ENCODE measurements at regions not wholly inside any gene's neighbourhood (a gene's known extent, or its start where the extent isn't known, plus 50 kb on each side); places are given as distances from the start of the nearest gene placed in this dataset.

DNA sequence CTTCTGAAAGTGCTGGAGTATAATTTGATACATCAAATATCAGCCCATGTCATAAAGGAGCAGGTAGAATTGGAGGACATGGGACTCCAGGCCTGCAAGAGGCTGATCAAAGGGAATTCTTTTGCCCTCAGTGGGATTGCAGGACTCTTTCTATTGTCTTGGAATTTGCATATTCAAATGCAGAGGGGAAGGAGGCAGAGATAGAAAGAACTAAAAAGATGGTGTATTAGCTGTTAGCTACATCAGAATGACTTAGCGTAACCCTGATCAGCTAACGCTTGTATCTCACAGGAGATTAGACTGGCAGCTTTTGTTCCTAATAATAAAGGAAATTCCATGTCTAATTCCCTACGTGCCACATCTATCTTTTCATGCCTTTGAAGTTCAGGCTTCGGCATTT is 1014.7 kb upstream of the RBFOX1 start:
- Histone ChIP-seq H3K27ac (no peak overlapping the region), H3K4me3 (no peak overlapping the region), H3K27me3 (no peaks in the 10 kb centered on the region), H3K9me3 (no peaks in the 10 kb centered on the region), H3K36me3 (replicated peaks in 1 of 2; ENCODE audit: insufficient read depth in 1 of 2, low read depth in 2 of 2) (no peaks in the 10 kb centered on the region), H3K4me1 (no peaks in the 10 kb centered on the region)
- intact Hi-C loops (cut with DNase I) = no loop called here
- DNase-seq (no peak), ATAC-seq (no peak)
- TF ChIP-seq POLR2A (IDR thresholded peaks at IDR 0.05) = no peak
- TF ChIP-seq CTCF (IDR thresholded peaks at IDR 0.05) = no peak
- 57 to 64% methylated on average over 4 of the region's 4 CpGs for WGBS, 2 donors

GRCh38 chr16:6309271-6309670 is 1023.4 kb upstream of the RBFOX1 start:
- no peaks in the 10 kb centered on the region for H3K4me1 ChIP-seq
- H3K27ac ChIP-seq = no peak overlapping the region
- H3K9me3 ChIP-seq = no peaks in the 10 kb centered on the region
- no peak overlapping the region for H3K4me3 ChIP-seq
- DNase-seq = no peak
- WGBS, 2 donors = 66 to 79% methylated on average over 8 of the region's 8 CpGs
- H3K36me3 ChIP-seq (replicated peaks in 1 of 2; ENCODE audit: insufficient read depth in 1 of 2, low read depth in 2 of 2) = no peaks in the 10 kb centered on the region
- H3K27me3 ChIP-seq = no peaks in the 10 kb centered on the region
- ATAC-seq = no peak
- TF ChIP-seq POLR2A (IDR thresholded peaks at IDR 0.05) = no peak
- TF ChIP-seq CTCF (IDR thresholded peaks at IDR 0.05) = no peak
- intact Hi-C loops (cut with DNase I) = no loop called here

- Histone ChIP-seq H3K9me3 (no peaks in the 10 kb centered on the region), H3K4me3 (no peak overlapping the region), H3K4me1 (no peaks in the 10 kb centered on the region), H3K36me3 (replicated peaks in 1 of 2; ENCODE audit: insufficient read depth in 1 of 2, low read depth in 2 of 2) (no peaks in the 10 kb centered on the region), H3K27me3 (no peaks in the 10 kb centered on the region), H3K27ac (no peak overlapping the region)
- TF ChIP-seq POLR2A (IDR thresholded peaks at IDR 0.05) (no peak), CTCF (IDR thresholded peaks at IDR 0.05) (no peak)
- intact Hi-C loops (cut with DNase I) = no loop called here
- 52 to 55% methylated on average over 2 of the region's 2 CpGs for WGBS, 2 donors
- DNase-seq (no peak), ATAC-seq (no peak)
These were observed 1024.5 kb upstream of the RBFOX1 start for GRCh38 chr16:6308176-6308575.

DNA sequence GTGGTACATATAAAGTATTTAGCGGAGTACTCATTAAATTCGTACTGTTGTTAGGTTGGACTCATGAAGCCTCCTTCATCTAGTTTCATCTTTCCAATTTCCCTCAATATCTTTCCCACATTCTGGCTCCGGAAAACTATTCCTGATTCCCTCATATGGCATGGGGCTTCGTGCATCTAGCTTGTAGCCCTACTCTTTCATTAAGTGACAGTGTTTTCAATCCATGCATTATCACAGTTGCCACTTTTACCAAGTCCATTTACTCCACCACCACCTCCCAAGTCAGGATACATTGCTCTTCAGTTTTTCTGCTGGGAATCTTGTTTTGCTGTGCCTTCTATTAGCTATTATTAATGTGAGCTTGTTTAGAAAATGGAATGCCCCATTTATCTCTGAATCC is 1032.1 kb upstream of the RBFOX1 start:
- Histone ChIP-seq H3K36me3 (replicated peaks in 1 of 2; ENCODE audit: insufficient read depth in 1 of 2, low read depth in 2 of 2) (no peaks in the 10 kb centered on the region), H3K27me3 (no peaks in the 10 kb centered on the region), H3K4me3 (no peak overlapping the region), H3K9me3 (peaks cover 0 to 4% (median 0%) of the 10 kb centered on the region in 3 donors), H3K4me1 (no peaks in the 10 kb centered on the region), H3K27ac (no peak overlapping the region)
- ATAC-seq (no peak), DNase-seq (no peak)
- TF ChIP-seq POLR2A (IDR thresholded peaks at IDR 0.05) (no peak), CTCF (IDR thresholded peaks at IDR 0.05) (no peak)
- intact Hi-C loops (cut with DNase I) = no loop called here
- 70 to 72% methylated on average over 4 of the region's 4 CpGs for WGBS, 2 donors

DNA sequence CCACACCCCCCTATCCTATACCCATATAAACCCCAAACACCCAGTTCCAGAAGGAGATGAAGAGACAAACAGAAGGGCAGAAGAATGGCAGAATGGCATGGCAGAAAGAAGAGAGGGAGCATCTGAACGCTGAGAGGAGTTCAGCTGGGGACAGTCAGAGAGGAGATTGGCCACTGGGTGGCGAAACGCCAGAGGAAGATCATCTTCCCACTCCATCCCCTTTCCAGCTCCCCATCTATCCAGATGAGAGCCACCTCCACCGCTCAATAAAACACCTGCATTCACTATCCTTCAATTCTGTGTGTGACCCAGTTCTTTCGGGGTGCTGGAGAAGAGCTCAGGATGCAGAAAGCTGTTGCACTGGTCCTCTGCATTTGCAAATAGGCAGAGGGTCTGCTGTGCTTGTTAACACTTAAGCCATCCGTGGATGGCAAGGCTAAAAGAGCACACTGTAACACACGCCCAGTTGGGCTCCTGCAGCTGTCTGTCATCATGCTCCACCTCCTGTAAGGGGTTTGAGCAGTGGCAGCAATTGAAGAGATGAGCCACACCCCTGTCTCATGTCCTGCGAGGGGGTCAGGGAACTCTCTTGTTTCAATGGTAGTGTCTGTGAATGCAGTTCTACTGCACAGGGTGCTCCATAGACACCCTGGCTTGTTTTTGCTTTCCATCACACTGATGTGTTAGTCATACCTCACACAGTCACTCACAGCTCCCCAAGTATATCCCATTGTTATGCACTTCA is 1034.8 kb upstream of the RBFOX1 start:
- intact Hi-C loops (cut with DNase I) = no loop called here
- TF ChIP-seq CTCF (IDR thresholded peaks at IDR 0.05) = no peak
- TF ChIP-seq POLR2A (IDR thresholded peaks at IDR 0.05) = no peak
- no peak overlapping the region for H3K4me3 ChIP-seq
- no peaks in the 10 kb centered on the region for H3K36me3 ChIP-seq (replicated peaks in 1 of 2; ENCODE audit: insufficient read depth in 1 of 2, low read depth in 2 of 2)
- WGBS, 2 donors = 49 to 59% methylated on average over 7 of the region's 8 CpGs
- H3K9me3 ChIP-seq = peaks cover 0 to 4% (median 0%) of the 10 kb centered on the region in 3 donors
- DNase-seq (no peak), ATAC-seq (no peak)
- H3K27me3 ChIP-seq = no peaks in the 10 kb centered on the region
- H3K4me1 ChIP-seq = no peaks in the 10 kb centered on the region
- H3K27ac ChIP-seq = no peak overlapping the region
